Endothelial cell (in vitro differentiated cells): ENCODE measurements at regions not wholly inside any gene's neighbourhood (a gene's known extent, or its start where the extent isn't known, plus 50 kb on each side); places are given as distances from the start of the nearest gene placed in this dataset.
A peak's percentile ranks its signal among the peaks of the same experiment; 100 is the strongest.

Experiments
- DNase-seq: peaks from one replicate; pipeline ENCODE4 v3.0.0; 2021; ENCODE audit warnings: low spot score
- H3K27ac Mint-ChIP-seq: one replicate; pipeline ENCODE4 v1.8.0; 2021; ENCODE audit warnings: mixed read lengths, inconsistent platforms; ENCODE audit not compliant: unreplicated experiment
- H3K27me3 Mint-ChIP-seq: one replicate; pipeline ENCODE4 v1.8.0; 2021; ENCODE audit warnings: mild to moderate bottlenecking, moderate library complexity, mixed read lengths, inconsistent platforms; ENCODE audit not compliant: unreplicated experiment
- H3K36me3 Mint-ChIP-seq: one replicate; pipeline ENCODE4 v1.8.0; 2021; ENCODE audit warnings: mild to moderate bottlenecking, low read depth, mixed read lengths, inconsistent platforms; ENCODE audit not compliant: unreplicated experiment
- H3K4me1 Mint-ChIP-seq: one replicate; pipeline ENCODE4 v1.8.0; 2021; ENCODE audit warnings: mild to moderate bottlenecking, mixed read lengths, inconsistent platforms; ENCODE audit not compliant: unreplicated experiment
- H3K4me3 Mint-ChIP-seq: one replicate; pipeline ENCODE4 v1.8.0; 2021; ENCODE audit warnings: mild to moderate bottlenecking, mixed read lengths, inconsistent platforms; ENCODE audit not compliant: unreplicated experiment
- H3K9me3 Mint-ChIP-seq: one replicate; pipeline ENCODE4 v1.8.0; 2021; ENCODE audit warnings: mixed read lengths, inconsistent platforms; ENCODE audit not compliant: unreplicated experiment
- TF ChIP-seq, protein P1 (sequence below): fragments of 200-600 bp; sonication (generic); IDR thresholded peaks from one replicate; pipeline ENCODE4 v1.5.0; 2021; ENCODE audit warnings: antibody characterized with exemption; ENCODE audit not compliant: unreplicated experiment

DNA sequence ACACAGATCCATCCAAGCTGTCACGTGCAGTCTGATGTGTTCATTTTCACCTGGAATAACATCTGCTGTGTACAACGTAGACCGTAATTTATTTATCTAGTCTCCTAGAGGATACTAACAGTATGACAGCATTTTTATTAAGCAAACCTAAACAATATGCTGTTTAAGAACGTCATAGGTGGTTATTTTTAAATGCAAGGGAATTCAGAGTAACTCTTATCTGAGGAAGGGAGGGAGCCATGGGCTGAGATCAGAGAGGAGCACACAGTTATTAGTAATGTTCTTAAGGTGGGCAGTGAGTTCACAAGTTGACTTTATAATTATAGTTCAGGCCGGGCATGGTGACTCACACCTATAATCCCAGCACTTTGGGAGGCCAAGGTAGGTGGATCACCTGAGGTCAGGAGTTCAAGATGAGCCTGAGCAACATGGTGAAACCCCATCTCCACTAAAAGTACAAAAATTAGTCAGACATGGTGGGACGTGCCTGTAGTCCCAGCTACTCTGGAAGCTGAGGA, 193.6 kb downstream of the UACA start:
- DNase-seq = no peak
- Mint-ChIP-seq H3K27me3 (no peaks in the 10 kb centered on the region), H3K4me1 (peaks cover 7% of the 10 kb centered on the region), H3K27ac (no peak overlapping the region), H3K36me3 (no peaks in the 10 kb centered on the region), H3K4me3 (no peak overlapping the region), H3K9me3 (peaks cover 10% of the 10 kb centered on the region)
- TF ChIP-seq, protein P1, sequence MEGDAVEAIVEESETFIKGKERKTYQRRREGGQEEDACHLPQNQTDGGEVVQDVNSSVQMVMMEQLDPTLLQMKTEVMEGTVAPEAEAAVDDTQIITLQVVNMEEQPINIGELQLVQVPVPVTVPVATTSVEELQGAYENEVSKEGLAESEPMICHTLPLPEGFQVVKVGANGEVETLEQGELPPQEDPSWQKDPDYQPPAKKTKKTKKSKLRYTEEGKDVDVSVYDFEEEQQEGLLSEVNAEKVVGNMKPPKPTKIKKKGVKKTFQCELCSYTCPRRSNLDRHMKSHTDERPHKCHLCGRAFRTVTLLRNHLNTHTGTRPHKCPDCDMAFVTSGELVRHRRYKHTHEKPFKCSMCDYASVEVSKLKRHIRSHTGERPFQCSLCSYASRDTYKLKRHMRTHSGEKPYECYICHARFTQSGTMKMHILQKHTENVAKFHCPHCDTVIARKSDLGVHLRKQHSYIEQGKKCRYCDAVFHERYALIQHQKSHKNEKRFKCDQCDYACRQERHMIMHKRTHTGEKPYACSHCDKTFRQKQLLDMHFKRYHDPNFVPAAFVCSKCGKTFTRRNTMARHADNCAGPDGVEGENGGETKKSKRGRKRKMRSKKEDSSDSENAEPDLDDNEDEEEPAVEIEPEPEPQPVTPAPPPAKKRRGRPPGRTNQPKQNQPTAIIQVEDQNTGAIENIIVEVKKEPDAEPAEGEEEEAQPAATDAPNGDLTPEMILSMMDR = peak; percentile 5

DNA sequence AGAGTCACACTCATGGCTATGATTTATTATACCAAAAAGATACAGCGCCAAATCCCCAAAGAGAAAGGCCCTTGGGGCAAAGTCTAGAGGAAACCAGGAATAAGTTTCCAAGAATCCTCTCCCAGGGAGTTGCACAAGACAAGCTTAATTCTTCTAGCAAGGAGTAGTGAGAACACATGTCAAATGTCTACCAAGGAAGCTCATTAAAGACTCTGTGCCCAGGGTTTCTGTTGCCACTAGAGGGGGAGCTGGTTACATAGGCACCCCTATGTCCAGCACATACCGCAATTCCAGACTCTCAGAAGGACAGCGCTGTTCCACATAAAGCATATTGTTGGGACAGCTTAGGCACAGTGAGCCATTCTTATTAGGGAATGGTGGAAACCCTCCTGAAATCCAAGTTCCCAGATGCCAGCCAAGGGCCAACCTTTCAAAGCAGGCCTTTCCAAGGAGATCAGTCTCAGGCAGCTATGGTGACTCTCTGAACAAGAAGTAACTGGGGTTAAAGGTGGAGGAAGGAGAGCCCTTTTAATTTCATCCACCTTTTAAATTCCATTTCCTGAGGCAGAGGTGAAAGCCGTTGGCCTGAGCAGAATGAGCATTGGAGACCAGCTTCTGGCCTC, 194.2 kb downstream of the UACA start:
- no peaks in the 10 kb centered on the region for H3K36me3 Mint-ChIP-seq
- no peak overlapping the region for H3K4me3 Mint-ChIP-seq
- no peak overlapping the region for H3K27ac Mint-ChIP-seq
- no peaks in the 10 kb centered on the region for H3K27me3 Mint-ChIP-seq
- peaks cover 7% of the 10 kb centered on the region for H3K4me1 Mint-ChIP-seq
- TF ChIP-seq, protein P1 = peak; percentile 17
- H3K9me3 Mint-ChIP-seq = peaks cover 8% of the 10 kb centered on the region
- DNase-seq = no peak

DNA sequence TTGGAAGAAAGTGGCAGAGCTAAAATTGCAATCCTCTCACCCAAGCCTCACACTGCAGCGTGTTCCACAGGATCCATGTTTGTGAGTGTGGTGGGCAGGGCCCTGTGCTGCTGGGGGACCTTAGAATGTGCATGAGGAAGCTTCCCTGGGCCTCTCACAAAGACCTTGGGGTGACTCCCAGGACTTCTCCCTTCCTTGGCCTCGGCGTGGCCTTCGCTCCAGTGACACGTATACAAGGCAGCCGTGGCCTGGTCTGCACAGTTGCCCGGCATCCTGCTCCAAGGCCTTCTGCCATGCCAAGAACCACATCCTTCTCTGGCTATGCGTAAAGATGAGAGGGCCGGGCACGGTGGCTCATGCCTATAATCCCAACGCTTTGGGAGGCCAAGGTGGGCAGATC, 196.4 kb downstream of the UACA start:
- Mint-ChIP-seq H3K4me3 (no peak overlapping the region), H3K27ac (no peak overlapping the region), H3K9me3 (no peaks in the 10 kb centered on the region), H3K4me1 (peaks cover 7% of the 10 kb centered on the region), H3K36me3 (no peaks in the 10 kb centered on the region), H3K27me3 (no peaks in the 10 kb centered on the region)
- no peak for DNase-seq
- TF ChIP-seq, protein P1 = no peak

DNA sequence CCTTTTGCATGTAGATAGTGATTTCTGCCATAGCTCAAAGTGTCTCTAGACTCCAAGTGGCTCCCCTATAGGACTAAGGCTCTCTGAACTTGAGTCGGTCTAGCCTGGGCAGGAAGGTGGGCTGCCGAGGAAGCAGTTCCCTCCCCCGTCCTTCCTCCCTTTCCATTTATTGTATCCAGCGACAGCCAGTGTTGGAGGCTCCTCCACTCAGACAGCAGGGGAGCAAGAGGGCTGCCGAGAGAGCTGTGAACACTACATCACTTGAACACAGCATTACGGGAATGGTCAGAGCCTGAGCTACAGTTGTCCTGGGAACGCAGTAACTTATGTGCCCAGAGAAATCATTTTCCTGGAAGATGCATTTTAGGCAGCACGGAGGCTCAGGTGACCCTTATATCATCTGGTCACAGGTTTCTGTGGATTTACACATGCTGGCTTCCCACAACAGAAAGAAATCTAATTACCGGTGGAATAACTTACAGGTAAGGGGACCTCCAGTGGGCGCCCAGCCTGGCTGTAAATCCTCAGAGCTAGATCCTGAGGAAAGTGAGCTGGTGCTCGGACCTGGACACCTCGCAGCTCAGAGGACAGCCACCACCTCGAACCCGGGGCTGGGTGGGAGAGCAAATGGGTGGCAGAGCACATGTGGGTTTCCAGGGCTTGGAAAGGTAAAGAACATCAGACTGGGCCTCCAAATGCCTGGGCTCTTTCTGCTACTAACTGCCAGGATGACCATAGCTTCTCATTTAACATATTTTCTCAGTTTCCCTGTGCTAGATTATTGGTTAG, 197.1 kb downstream of the UACA start:
- no peak overlapping the region for H3K27ac Mint-ChIP-seq
- H3K9me3 Mint-ChIP-seq = no peaks in the 10 kb centered on the region
- TF ChIP-seq, protein P1 = no peak
- peaks cover 7% of the 10 kb centered on the region for H3K4me1 Mint-ChIP-seq
- no peaks in the 10 kb centered on the region for H3K27me3 Mint-ChIP-seq
- DNase-seq = peak; percentile 45
- no peak overlapping the region for H3K4me3 Mint-ChIP-seq
- H3K36me3 Mint-ChIP-seq = no peaks in the 10 kb centered on the region

DNA sequence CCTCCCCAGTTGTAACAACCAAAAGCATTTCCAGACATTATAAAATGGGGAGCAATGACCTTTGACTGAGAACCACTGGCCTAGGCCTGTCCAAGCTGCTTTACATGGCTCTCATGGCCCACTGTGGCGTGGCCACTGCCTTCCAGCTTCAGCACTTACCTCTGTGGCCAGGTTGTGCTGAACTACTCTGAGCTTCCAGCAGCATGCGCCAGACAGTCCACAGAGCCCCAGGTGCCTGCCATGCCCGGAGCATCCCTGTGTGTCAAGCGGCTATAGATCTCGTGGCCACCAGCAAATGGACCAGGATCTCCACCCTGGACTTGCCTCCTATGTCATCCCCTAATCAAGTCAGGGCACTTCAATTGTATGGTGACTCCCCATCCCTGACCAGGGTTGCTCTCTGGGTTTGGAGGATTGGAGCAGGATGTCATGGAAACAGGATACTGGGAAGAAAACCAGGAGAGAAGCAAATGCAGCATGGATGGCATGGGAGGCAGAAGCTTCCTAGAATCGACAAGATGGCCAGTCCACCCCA, 199.7 kb downstream of the UACA start:
- TF ChIP-seq, protein P1 = no peak
- no peaks in the 10 kb centered on the region for H3K9me3 Mint-ChIP-seq
- no peak overlapping the region for H3K27ac Mint-ChIP-seq
- DNase-seq = no peak
- no peaks in the 10 kb centered on the region for H3K27me3 Mint-ChIP-seq
- peaks cover 7% of the 10 kb centered on the region for H3K4me1 Mint-ChIP-seq
- no peak overlapping the region for H3K4me3 Mint-ChIP-seq
- no peaks in the 10 kb centered on the region for H3K36me3 Mint-ChIP-seq
